ENCODE measurements at regions not wholly inside any gene's neighbourhood (a gene's known extent, or its start where the extent isn't known, plus 50 kb on each side); places are given as distances from the start of the nearest gene placed in this dataset.

DNA sequence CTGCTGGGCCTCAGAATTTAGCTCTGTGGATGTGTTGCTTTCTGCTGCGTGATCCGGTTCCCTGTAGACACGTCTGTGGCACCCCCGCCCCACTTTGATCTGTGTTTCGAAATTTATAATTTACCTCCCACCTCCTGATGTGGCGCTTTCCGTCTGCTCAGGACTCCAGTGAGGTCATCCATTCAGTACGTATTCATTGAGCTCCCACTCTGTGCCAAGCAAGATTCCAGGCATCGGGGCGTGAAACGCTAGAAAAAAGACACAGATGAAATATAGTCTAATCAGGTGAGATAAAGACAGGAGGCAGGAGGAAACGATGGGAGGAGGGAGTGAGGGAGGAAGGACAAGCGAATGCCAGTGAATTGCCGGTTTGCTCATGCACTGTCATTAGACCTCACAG is 431.9 kb upstream of the SULF2 start:
- no peak for TF ChIP-seq CTCF (IDR thresholded peaks at IDR 0.05; ENCODE audit: low read depth, low read length, poor library complexity, severe bottlenecking)
- TF ChIP-seq EZH2phosphoT487 (IDR thresholded peaks at IDR 0.05; ENCODE audit: borderline replicate concordance, low read length): no peak
